ENCODE measurements at regions not wholly inside any gene's neighbourhood (a gene's known extent, or its start where the extent isn't known, plus 50 kb on each side); places are given as distances from the start of the nearest gene placed in this dataset.
"Not testable (repeated sequence)": the region's sequence is repeated elsewhere in the genome, so short reads cannot be mapped to it uniquely, and the experiment has no call there.

GRCh38 chr1:182331387-182331786 is 60.2 kb downstream of the GLUL start:
- DNase-seq = no peak

- no peak for DNase-seq
These were observed 61.3 kb downstream of the GLUL start for GRCh38 chr1:182330303-182330702.

DNA sequence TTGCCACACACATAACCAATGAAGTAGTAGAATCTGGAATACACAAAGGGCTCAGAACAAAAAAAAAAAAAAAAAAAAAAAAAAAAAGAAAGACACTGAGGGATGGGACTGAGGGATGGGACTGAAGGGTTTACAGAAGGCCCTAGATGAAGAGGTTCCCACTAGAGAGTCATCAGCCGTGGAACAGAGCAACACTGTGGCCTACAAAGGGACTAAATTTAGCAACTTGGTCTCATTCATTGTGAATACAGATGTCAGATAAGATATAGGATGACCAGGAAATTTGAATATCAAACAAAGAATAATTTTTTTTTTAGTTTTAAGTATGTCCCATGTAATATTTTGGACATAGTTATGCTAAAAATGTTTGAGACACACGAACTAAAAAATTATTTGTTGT is 62.1 kb downstream of the GLUL start:
- no peak for DNase-seq

DNA sequence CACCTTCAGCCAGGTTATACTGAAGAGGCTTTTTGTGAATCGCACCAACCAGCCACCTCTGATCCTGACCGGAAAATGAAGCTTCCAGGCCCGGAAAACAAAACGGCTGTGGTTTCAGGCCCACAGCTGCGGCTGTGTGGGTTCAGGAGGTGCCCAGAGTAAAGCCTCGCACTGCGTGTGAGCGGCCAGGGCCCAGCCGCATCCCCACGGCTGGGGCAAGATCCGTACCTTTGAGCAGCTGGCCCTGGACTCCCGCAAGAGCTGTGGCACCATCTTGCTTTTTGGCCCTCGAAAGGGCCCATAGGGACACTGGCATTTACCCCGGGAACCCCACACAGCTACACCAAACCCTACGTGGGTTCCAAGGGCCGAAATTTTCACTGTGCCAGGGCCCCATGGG is 63.0 kb downstream of the GLUL start:
- DNase-seq = no peak

DNA sequence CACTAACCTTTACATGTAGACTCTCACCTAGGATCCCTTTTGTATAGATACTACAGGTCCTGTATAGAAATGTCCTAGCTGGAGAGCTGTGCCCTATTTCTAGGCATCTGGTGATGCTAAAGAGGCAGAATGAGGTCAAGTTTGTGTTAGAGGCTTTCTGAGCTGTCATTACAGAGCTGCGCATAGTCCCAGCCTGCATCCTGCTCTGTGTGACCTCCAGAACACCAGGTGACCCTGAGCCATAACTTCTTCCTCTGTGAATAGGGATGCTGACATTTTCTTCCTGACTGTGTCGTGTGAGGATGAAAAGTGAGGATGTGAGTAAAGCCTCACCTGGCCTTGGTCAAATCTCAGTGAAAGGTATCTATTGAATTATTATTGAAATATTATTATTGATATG is 66.3 kb downstream of the GLUL start:
- no peak for DNase-seq

GRCh38 chr1:182321532-182321931 is 70.1 kb downstream of the GLUL start:
- DNase-seq = not testable (repeated sequence)

DNA sequence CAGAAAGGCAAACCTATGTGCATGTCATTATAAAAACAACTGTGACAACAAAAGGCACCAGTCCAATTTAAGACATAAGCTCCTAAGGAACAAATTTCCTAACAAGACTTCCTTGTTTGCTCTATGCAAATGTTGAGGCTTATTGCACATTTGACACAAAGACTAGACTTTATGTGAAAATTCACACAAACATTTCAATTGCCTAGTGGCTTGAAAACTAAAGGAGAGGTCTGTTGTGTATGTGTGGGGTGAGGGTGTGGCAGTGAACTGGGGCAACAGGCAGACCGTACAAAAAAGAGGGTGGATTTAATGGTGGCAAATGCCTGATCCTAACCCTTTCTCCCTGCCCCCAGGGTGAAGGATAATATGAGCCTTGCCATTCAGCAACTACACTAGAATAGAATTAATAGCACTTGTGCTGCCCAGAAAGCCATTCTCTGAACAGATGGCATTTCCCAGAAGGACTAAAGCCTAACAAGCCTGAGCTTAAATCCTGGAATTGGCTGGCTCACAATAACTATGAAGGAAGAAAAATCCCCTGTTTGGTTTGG is 73.9 kb downstream of the GLUL start:
- no peak for DNase-seq

GRCh38 chr1:182316454-182316853 is 75.1 kb downstream of the GLUL start:
- not testable (repeated sequence) for DNase-seq

DNA sequence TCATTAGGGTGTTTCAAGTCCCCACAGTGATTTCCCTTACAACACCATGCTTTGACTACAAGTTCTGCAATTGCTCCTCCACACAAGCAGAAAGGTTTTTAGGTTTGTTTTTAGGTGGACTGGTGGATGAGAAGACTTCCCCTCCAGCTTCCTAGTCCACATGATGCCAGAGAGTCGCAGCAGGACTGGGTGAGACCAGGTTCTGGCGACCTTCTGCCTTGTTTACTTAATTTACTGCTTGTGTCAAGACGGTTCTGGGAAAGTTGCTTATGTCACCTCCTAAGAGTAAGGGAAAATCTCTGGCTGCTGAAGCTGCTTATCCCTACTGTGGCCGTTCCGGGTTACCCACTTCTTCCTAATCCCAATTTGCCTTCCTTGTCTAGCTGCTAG is 76.4 kb downstream of the GLUL start:
- no peak for DNase-seq

DNA sequence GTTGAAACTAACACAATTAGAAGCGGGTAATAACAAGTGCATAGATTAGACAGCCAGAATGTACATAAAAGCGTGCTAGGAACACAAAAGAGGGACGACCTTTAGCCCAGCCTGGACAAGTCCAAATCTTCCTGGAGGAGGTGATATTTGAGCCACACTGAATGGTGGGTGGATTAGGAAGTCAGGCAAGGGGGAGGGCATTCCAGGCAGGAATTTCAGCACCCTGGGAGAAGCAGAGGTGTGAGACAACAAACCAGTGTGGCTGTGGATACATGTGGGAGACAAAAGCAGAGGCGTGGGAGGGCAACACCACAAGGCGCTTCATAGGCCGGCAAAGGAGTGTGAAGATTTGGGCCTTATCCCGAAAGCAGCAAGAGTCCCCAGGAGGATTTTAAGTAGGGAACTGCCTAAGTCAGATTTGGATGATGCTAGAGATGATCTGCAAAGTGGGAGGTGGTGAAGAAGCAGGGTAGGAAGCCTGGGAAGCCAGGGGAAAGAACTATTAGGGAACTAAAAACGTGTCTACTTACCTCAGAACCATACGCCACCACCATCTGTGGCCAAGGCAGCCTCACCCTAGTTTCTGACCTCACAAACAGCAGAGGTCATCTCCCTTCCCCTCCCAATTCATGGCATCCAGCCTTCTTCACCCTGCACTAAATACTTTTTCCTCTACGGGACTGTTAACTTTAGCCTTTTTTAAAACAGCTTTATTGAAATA is 81.8 kb downstream of the GLUL start:
- no peak for DNase-seq

DNA sequence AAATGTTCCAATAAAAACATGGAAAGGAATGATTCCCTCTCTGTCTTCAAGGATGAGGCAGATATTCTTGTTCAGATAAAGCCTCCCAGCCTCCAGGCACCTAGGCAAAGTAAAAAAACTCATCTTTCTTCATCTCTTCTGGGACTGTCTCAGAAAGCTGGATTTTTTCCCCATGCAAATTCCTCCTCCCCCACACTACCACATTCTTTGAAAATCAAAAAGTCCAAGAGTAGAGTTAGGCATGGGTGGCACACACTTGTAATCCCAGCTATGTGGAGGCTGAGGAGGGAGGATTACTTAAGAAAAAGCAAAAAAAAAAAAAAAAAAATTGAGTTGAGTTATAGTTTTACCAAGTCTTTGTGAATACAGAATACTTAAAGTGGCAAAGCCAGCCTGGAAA is 82.8 kb downstream of the GLUL start:
- no peak for DNase-seq

DNA sequence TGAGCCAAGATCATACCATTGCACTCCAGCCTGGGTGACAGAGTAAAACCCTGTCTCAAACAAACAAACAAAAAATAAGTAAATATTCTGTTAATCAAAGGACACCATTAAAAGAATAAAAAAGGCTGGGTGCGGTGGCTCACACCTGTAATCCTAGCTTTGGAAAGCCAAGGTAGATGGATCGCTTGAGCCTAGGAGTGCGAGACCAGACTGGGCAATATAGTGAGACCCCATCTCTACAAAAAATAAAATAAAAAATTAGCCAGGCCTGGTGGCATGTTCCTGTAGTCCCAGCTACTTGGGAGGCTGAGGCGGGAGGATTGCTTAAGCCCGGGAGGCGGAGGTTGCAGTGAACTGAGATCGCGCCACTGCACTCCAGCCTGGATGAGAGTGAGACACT is 84.1 kb downstream of the GLUL start:
- DNase-seq = not testable (repeated sequence)

- no peak for DNase-seq
These were observed 85.7 kb downstream of the GLUL start for GRCh38 chr1:182305861-182306260.

DNA sequence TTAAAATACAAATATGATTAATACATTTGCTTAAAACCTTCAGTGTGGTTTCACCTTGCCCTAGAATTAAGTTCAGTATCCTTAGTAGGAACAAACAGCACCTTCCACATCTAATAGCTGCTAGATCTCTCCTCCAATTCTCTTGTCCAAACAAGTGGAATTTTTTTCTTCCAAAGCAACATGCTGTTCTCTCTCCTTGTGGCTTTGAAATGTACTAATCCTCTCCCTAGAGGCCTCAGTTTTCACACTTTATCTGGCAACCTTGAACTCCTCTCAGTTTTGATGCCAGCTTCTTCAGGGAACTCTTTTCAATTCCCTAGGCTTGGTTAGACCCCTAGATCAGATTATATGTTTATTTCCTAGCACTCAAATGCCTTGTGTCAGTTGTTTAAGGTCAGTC is 87.0 kb downstream of the GLUL start:
- no peak for DNase-seq

DNA sequence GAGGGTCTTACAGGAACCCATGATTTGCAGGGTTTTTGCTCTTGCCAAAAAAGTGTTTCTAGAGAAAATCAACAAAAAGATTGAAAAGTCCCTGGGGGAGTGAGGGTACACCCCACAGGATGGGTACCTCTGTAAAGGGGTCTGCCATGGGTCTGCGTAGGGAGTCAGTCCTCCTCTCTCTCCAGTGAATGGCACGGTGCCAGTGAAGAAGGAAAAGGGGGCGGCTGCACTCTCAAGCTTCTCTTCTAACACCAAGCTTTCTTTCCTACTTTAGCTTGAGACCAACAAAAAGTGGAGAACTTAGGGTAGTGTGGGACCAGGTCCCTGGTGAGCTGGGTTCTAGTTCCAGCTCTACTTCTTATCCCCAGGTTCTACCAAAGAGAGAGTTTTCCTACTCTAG is 87.4 kb downstream of the GLUL start:
- no peak for DNase-seq

GRCh38 chr1:182303778-182304177 is 87.8 kb downstream of the GLUL start:
- no peak for DNase-seq

DNA sequence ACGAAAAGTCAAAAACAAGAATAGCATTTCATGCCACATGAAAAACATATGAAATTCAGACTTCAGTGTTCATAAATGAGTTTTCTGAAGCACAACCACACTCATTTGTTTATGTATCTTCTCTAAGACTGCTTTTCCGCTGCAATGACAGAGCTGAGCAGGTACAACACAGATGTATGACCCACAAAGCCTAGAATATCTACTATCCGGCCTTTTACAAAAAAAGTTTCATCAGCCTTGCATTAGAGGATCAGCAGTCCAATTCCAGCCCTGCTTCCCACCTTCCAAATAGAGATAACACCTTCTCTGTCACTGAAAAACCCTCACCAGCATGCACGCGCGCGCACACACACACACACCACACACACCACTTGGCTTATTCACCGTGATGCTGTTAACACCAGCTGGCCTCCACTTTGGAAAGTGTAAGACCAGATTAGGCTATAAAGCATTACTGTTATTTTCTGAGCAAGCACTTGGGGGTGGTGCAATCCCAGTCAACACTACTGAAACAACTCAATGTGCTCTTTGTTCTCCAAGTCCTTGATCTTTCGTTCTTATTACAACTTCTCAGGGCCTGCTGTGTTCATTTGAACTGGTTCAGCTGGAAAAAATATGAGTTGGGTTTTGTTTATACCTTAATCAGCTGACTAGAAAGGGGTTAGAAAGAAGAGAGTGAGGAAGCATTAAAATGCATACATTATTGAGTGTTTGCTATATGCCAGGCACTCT is 90.0 kb downstream of the GLUL start:
- peak; percentile 78 for DNase-seq

DNA sequence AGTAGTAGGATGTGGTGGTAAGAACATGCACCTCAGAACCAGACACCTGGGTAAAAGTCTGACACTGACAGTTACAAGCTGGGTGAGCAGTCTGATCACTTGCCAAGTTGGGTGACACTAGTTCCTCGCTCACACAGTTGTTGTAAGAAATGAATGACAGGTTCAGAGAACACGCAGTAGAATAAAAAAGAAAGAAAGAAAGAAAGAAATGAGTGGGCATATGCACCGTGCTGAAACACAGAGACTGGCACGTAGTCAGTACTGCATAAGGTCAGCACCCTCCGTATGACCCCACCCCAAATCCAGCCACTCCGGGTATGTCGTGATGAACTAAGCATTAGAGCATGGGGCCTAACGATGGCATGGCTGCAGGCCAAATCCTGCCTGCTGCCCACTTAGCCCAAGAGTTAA is 90.6 kb downstream of the GLUL start:
- peak; percentile 81 for DNase-seq

GRCh38 chr1:182299728-182300616 is 91.6 kb downstream of the GLUL start:
- peak; percentile 63 for DNase-seq

DNA sequence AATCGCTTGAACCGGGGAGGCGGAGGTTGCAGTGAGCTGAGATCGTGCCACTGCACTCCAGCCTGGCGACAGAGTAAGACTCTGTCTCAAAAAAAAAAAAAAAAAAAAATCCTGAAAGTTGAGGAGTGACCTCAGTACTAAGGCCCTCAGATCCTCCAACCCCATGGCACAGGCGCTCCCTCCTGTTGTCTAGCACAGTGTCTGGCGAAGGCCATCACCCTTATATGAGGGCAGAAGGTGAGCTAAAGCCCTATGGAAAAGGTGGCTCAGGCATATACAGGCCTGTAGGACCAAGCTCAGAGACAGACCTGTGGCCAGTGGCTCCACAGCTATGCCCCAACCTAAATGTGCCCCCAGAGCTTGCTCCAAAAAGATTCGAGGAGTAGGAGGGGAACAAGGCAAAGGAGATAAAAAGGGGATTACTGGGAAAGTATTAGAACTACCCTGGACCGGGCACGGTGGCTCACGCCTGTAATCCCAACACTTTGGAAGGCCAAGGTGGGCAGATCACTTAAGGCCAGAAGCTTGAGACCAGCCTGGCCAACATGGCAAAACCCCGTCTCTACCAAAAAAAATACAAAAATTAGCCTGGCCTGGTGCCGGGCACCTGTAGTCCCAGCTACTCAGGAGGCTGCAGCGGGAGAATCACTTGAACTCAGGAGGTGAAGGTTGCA is 92.4 kb downstream of the GLUL start:
- DNase-seq = not testable (repeated sequence)

DNA sequence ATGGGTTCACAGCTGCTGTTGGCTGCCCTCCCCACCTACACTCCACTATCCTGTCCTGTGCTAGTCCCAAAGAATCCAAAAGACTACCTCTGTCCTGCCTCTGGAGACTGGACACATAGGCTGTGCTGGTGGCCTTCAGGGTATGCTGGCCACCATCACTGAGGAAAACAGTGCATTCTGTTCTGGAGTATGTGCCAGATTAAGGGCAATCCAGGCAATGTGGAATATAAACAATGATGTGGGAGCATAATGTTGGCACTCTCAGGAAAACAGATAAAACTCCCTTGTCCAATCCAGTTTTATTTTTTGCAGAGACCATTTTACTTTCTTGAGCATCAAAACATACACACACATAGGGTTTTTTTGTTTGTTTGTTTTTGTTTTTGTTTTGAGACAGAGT is 94.3 kb downstream of the GLUL start:
- DNase-seq = no peak

DNA sequence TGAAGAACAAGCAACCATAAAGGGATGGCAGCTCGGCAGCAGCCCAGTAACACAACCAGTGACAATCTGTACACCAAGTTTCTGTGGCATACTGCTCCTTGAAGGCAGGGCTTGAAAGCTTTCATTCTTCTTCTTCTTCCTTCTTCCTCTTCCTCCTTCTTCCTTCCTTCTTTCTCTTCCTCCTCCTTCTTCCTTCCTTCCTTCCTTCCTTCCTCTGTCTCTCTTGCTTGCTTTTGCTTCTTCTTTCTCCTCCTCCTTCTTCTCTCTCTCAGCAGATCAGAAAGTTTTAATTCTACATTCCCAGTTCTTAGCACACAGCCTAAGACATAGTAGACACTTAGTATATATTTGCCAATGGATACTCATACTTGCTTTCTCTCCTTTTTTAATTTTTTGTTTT is 95.9 kb downstream of the GLUL start:
- DNase-seq = no peak

DNA sequence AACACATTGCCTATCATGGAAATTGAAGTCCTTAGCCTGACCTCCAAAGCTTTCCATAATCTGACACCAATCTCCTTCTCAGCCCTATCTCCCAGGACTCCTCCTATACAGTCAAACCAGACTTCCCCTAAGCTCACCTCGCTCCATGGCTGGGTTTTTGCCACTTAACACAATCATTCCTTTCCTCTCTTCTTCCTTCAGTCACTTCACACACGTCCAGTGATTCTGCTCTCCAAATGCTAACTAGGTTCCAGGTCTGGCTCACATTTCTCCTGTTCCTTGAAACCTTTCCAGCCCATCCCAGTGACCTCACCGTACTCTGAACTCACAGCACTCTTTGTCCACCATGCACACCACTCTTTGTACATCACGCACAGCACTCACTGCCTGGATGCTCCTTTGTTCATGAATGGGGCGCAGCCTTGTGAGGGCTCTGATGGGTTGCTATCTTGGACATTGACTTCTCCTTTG is 98.4 kb downstream of the GLUL start:
- DNase-seq = no peak

Measured in activated CD4-positive, alpha-beta T cell treated with anti-CD3 and anti-CD28 coated beads, Interleukin-2, amount 50 U/mL, for 16 hours (primary cell).